ENCODE measurements at regions not wholly inside any gene's neighbourhood (a gene's known extent, or its start where the extent isn't known, plus 50 kb on each side); places are given as distances from the start of the nearest gene placed in this dataset.

DNA sequence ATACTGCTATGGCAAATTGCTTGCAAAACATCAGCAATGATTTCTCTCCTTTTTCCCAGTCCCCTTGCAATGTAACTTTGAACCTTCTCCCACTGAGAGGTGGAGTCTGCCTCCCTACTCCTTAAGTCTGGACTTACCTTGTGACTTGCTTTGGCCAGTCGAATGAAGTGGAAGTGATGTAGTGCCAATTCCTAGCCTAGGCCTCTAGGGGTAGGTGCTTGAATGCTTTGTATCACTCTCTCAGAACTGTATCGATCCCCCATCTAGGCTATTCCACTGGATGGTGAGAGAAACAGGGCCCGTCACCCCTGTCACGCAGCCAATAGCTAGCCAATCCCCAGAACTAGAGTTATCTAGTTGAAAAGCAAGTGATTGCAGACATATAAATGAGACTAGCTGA, 238.6 kb downstream of the BTBD3 start:
- DNase-seq (ENCODE audit: low read depth in 1 of 2, low spot score in 2 of 2) (no peak), FAIRE-seq (no peak)
- Histone ChIP-seq H2AFZ (ENCODE audit: low read length) (no peak overlapping the region), H2AK5ac (ENCODE audit: low read depth, low read length) (no peak overlapping the region), H3K79me1 (ENCODE audit: low read depth, low read length) (no peaks in the 10 kb centered on the region), H3K27me3 (replicated peaks in 1 of 4; ENCODE audit: control insufficient read depth in 3 of 4, extremely low read depth in 1 of 4, insufficient read depth in 3 of 4, low read length in 3 of 4) (no peaks in the 10 kb centered on the region), H3K18ac (ENCODE audit: extremely low read depth, low read length) (no peak overlapping the region), H3K14ac (ENCODE audit: insufficient read length) (no peak overlapping the region), H2BK15ac (ENCODE audit: low read length) (no peak overlapping the region), H3K4ac (replicated peaks; ENCODE audit: insufficient read length, low read depth, low read length) (no peak overlapping the region), H4K5ac (ENCODE audit: insufficient read length, low read depth, low read length) (no peak overlapping the region), H3K23ac (ENCODE audit: insufficient read length) (no peak overlapping the region), H3K23me2 (ENCODE audit: low read depth, low read length) (no peaks in the 10 kb centered on the region), H3K9me3 (ENCODE audit: insufficient read depth in 2 of 2, low read depth in 1 of 2, low read length in 1 of 2) (no peaks in the 10 kb centered on the region), H2BK120ac (replicated peaks; ENCODE audit: low read depth, low read length) (no peak overlapping the region), H3K27ac (ENCODE audit: low read depth, low read length) (no peak overlapping the region), H3K9ac (replicated peaks in 1 of 4; ENCODE audit: extremely low read depth in 1 of 4, low read depth in 3 of 4, low read length in 3 of 4) (no peak overlapping the region), H3K4me2 (ENCODE audit: insufficient read depth in 1 of 2, low read depth in 2 of 2, low read length in 2 of 2) (no peak overlapping the region), H4K20me1 (replicated peaks in 1 of 2; ENCODE audit: control insufficient read depth in 1 of 2, insufficient read depth in 2 of 2, low read length in 2 of 2) (no peaks in the 10 kb centered on the region), H3K36me3 (ENCODE audit: control insufficient read depth in 2 of 4, insufficient read depth in 4 of 4, low read length in 3 of 4) (no peaks in the 10 kb centered on the region; a peak in 2 of 8 replicates), H4K8ac (ENCODE audit: extremely low read depth, insufficient read depth, low read length) (no peak overlapping the region), H3K56ac (replicated peaks; ENCODE audit: insufficient read length, low read depth, low read length) (no peak overlapping the region), H3K4me3 (ENCODE audit: extremely low read depth in 1 of 4, insufficient read depth in 2 of 4, low read depth in 3 of 4, low read length in 4 of 4) (no peak overlapping the region), H3K4me1 (replicated peaks in 1 of 4; ENCODE audit: control insufficient read depth in 3 of 4, insufficient read depth in 4 of 4, low read length in 3 of 4) (no peaks in the 10 kb centered on the region), H2BK20ac (ENCODE audit: low read length) (no peak overlapping the region), H4K91ac (replicated peaks; ENCODE audit: insufficient read length, low read length) (no peak overlapping the region), H3K79me2 (ENCODE audit: control insufficient read depth in 1 of 2, insufficient read depth in 2 of 2, low read length in 2 of 2) (no peaks in the 10 kb centered on the region), H2BK12ac (ENCODE audit: low read depth, low read length) (no peak overlapping the region), H2BK5ac (ENCODE audit: low read depth, low read length) (no peak overlapping the region)
- ChIA-PET POLR2A (ENCODE audit: partially characterized antibody) (no interaction called here), CTCF (ENCODE audit: partially characterized antibody) (interaction anchor here (0.8 to 1.8 kb wide), 6 partner anchors 9 to 277 kb away, joined by 3 to 9 read pairs (median 3); no protein-coding TSS in a partner anchor)
- WGBS, 2 experiments (ENCODE audit: extremely low coverage in 1 of 2, insufficient coverage in 1 of 2, insufficient read length in 1 of 2, insufficient replicate concordance in 2 of 2, low coverage in 1 of 2, low lambda C conversion rate in 2 of 2, missing lambda C conversion rate in 1 of 2): 95% methylated on average over 4 of the region's 4 CpGs; no CpG with 5 or more reads in 1 of the 2 experiments
- TF ChIP-seq RAD21 (IDR thresholded peaks at IDR 0.05 in 1 of 2, conservative IDR thresholded peaks at IDR 0.05 in 1 of 2; ENCODE audit: low read depth in 2 of 2, low read length in 2 of 2) (peak in 1 of 2 experiments; percentile 13; a peak in 1 of 4 replicates), CHD2 (IDR thresholded peaks at IDR 0.05; ENCODE audit: low read length) (no peak)

All from H1 (cell line).